GM23248 (cell line): ENCODE measurements at regions not wholly inside any gene's neighbourhood (a gene's known extent, or its start where the extent isn't known, plus 50 kb on each side); places are given as distances from the start of the nearest gene placed in this dataset.

Experiments
- DNase-seq: peaks from one replicate; pipeline ENCODE4 v3.0.0-alpha.2; 2015
- H2AFZ ChIP-seq: fragments of 200-600 bp; sonication (generic); 2 replicates; pipeline ENCODE4 v1.6.1; 2016; ENCODE audit warnings: antibody characterized with exemption
- H3F3A ChIP-seq: fragments of 200-600 bp; sonication (generic); 2 replicates; pipeline ENCODE4 v1.6.1; 2016; ENCODE audit warnings: mild to moderate bottlenecking, antibody characterized with exemption, mixed run types; ENCODE audit not compliant: insufficient read depth
- H3K27ac ChIP-seq: fragments of 200-600 bp; sonication (generic); 2 replicates; pipeline ENCODE4 v1.5.1; 2016; ENCODE audit warnings: mild to moderate bottlenecking
- H3K27me3 ChIP-seq: fragments of 200-600 bp; sonication (generic); replicated peaks from 2 replicates; pipeline ENCODE4 v1.6.1; 2016; ENCODE audit warnings: mild to moderate bottlenecking; ENCODE audit not compliant: insufficient read depth
- H3K36me3 ChIP-seq: fragments of 200-600 bp; sonication (generic); 2 replicates; pipeline ENCODE4 v1.6.1; 2016; ENCODE audit warnings: low read depth, mild to moderate bottlenecking
- H3K4me1 ChIP-seq: fragments of 200-600 bp; sonication (generic); 2 replicates; pipeline ENCODE4 v1.6.1; 2016; ENCODE audit warnings: mild to moderate bottlenecking; ENCODE audit not compliant: insufficient read depth
- H3K4me2 ChIP-seq: fragments of 200-600 bp; sonication (generic); one replicate; pipeline ENCODE4 v1.6.1; 2016; ENCODE audit warnings: mild to moderate bottlenecking; ENCODE audit not compliant: unreplicated experiment
- H3K4me3 ChIP-seq: fragments of 200-600 bp; sonication (generic); 2 replicates; pipeline ENCODE4 v1.5.1; 2016; ENCODE audit warnings: mild to moderate bottlenecking
- H3K79me2 ChIP-seq: fragments of 200-600 bp; sonication (generic); 2 replicates; pipeline ENCODE4 v1.6.1; 2016; ENCODE audit warnings: mild to moderate bottlenecking; ENCODE audit not compliant: insufficient read depth
- H3K9ac ChIP-seq: fragments of 200-600 bp; sonication (generic); 2 replicates; pipeline ENCODE4 v1.6.1; 2016; ENCODE audit warnings: mild to moderate bottlenecking
- H3K9me2 ChIP-seq: fragments of 200-600 bp; sonication (generic); 2 replicates; pipeline ENCODE4 v1.6.1; 2016; ENCODE audit warnings: mixed run types, mild to moderate bottlenecking, moderate library complexity; ENCODE audit not compliant: insufficient read depth
- H3K9me3 ChIP-seq: fragments of 200-600 bp; sonication (generic); one replicate; pipeline ENCODE4 v1.6.1; 2017; ENCODE audit warnings: low read depth
- H4K20me1 ChIP-seq: fragments of 200-600 bp; sonication (generic); 2 replicates; pipeline ENCODE4 v1.6.0; 2016; ENCODE audit not compliant: insufficient read depth
- EZH2 ChIP-seq: fragments of 200-600 bp; sonication (generic); IDR thresholded peaks from 2 replicates; pipeline ENCODE4 v1.6.1; 2018; ENCODE audit warnings: antibody characterized with exemption, mild to moderate bottlenecking; ENCODE audit not compliant: insufficient read depth, poor library complexity, severe bottlenecking
- EZH2phosphoT487 ChIP-seq: fragments of 200-600 bp; sonication (generic); IDR thresholded peaks from 2 replicates; pipeline ENCODE4 v1.6.1; 2018; ENCODE audit warnings: antibody characterized with exemption, moderate library complexity, mild to moderate bottlenecking, low read depth; ENCODE audit not compliant: insufficient read depth
- WGBS, 2 experiments: methylation state at CpG; one replicate each; pipeline ENCODE4 v1.1.6; 2015 to 2017; ENCODE audit warnings: low lambda C conversion rate in 2 of 2, low coverage in 1 of 2; ENCODE audit errors: missing lambda C conversion rate in 2 of 2; 5-methylcytosine and 5-hydroxymethylcytosine counted together
- in situ Hi-C: fragments of 300-500 bp; cut with MboI; formaldehyde crosslinking; loops from 2 replicates; pipeline ENCODE4 v1.15.0; 2020

- peaks cover 30% of the 10 kb centered on the region for H3K27me3 ChIP-seq
- H3K27ac ChIP-seq, result no peak overlapping the region
- no peak overlapping the region for H2AFZ ChIP-seq
- H4K20me1 ChIP-seq, result no peaks in the 10 kb centered on the region
- no peak for DNase-seq
- H3K4me3 ChIP-seq, result no peak overlapping the region
- no peak for TF ChIP-seq EZH2phosphoT487
- no peak for TF ChIP-seq EZH2
- H3K79me2 ChIP-seq, result no peaks in the 10 kb centered on the region
- in situ Hi-C loops, result no loop called here
- no peak overlapping the region for H3K4me2 ChIP-seq
- no peaks in the 10 kb centered on the region for H3K9me3 ChIP-seq
- H3K9ac ChIP-seq, result no peak overlapping the region
- WGBS, 2 experiments, result 29 to 32% methylated on average over 7 to 10 of the region's 10 CpGs
- no peaks in the 10 kb centered on the region for H3K36me3 ChIP-seq
- H3F3A ChIP-seq, result no peaks in the 10 kb centered on the region
- no peaks in the 10 kb centered on the region for H3K9me2 ChIP-seq
- H3K4me1 ChIP-seq, result no peaks in the 10 kb centered on the region
Observed at GRCh38 chr3:127371334-127371733, 83.5 kb upstream of the PRR20G start.

GRCh38 chr3:127370906-127371305 is 83.1 kb upstream of the PRR20G start:
- Histone ChIP-seq H2AFZ (no peak overlapping the region), H3K4me1 (no peaks in the 10 kb centered on the region), H3K4me3 (no peak overlapping the region), H3K4me2 (no peak overlapping the region), H3K36me3 (no peaks in the 10 kb centered on the region), H4K20me1 (no peaks in the 10 kb centered on the region), H3K27ac (no peak overlapping the region), H3K9ac (no peak overlapping the region), H3K9me2 (no peaks in the 10 kb centered on the region), H3K9me3 (no peaks in the 10 kb centered on the region), H3K79me2 (no peaks in the 10 kb centered on the region), H3K27me3 (peaks cover 33% of the 10 kb centered on the region), H3F3A (no peaks in the 10 kb centered on the region)
- WGBS, 2 experiments, result 12% methylated on average over 8 to 9 of the region's 9 CpGs
- in situ Hi-C loops, result no loop called here
- no peak for DNase-seq
- TF ChIP-seq EZH2 (no peak), EZH2phosphoT487 (no peak)

DNA sequence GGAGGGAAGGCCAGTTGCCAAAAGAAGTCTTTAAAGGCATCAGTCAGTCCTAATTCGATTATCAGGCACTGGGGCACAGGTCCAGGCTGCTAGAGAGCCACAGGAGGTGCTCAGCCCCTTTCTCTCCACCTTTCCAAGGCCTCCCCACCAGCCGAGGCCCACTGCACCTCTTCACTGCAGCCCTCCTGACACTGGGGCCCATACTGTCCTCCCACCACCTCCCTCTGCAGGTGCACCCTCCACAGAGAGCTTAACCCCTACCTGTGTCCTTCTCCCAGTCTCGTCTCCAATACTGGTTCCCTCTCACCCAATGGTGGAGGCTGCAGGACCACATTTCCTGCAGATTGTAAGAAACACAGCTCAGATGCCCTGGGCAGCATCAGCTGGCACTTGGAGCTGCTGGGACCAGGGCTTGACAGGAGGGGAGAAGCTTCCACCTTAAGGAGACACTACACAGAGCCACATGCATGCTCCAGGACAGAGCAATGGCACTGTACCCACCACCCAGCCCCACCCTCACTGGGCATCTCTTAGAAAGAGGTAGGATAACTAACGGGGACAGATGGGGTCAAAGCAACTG is 81.6 kb upstream of the PRR20G start:
- Histone ChIP-seq H3K4me2 (no peak overlapping the region), H4K20me1 (no peaks in the 10 kb centered on the region), H3K4me3 (no peak overlapping the region), H3K27me3 (peaks cover 38% of the 10 kb centered on the region), H3K9ac (no peak overlapping the region), H2AFZ (no peak overlapping the region), H3K79me2 (no peaks in the 10 kb centered on the region), H3K36me3 (no peaks in the 10 kb centered on the region), H3K27ac (no peak overlapping the region), H3K9me2 (no peaks in the 10 kb centered on the region), H3K9me3 (no peaks in the 10 kb centered on the region), H3F3A (no peaks in the 10 kb centered on the region), H3K4me1 (no peaks in the 10 kb centered on the region)
- TF ChIP-seq EZH2, result no peak
- TF ChIP-seq EZH2phosphoT487, result no peak
- no peak for DNase-seq
- WGBS, 2 experiments, result 36 to 39% methylated on average over 4 of the region's 4 CpGs
- in situ Hi-C loops, result no loop called here

GRCh38 chr3:127368186-127369032 is 80.6 kb upstream of the PRR20G start:
- WGBS, 2 experiments, result 28 to 34% methylated on average over 14 of the region's 14 CpGs
- in situ Hi-C loops, result no loop called here

More at GRCh38 chr3:127368186-127369032, 80.6 kb upstream of the PRR20G start:
- H3K36me3 ChIP-seq, result no peaks in the 10 kb centered on the region
- H3K79me2 ChIP-seq, result no peaks in the 10 kb centered on the region
- no peak overlapping the region for H2AFZ ChIP-seq
- H4K20me1 ChIP-seq, result no peaks in the 10 kb centered on the region
- H3K4me3 ChIP-seq, result no peak overlapping the region
- H3K27me3 ChIP-seq, result peaks cover 31% of the 10 kb centered on the region
- H3K4me1 ChIP-seq, result no peaks in the 10 kb centered on the region
- H3K9ac ChIP-seq, result no peak overlapping the region
- no peaks in the 10 kb centered on the region for H3K9me2 ChIP-seq
- DNase-seq, result no peak
- TF ChIP-seq EZH2 (no peak), EZH2phosphoT487 (no peak)
- no peak overlapping the region for H3K4me2 ChIP-seq
- H3K9me3 ChIP-seq, result no peaks in the 10 kb centered on the region
- no peak overlapping the region for H3K27ac ChIP-seq
- H3F3A ChIP-seq, result no peaks in the 10 kb centered on the region
